Stimulated activated CD4-positive, alpha-beta T cell treated with anti-CD3 and anti-CD28 coated beads, Interleukin-15, amount 100 ng/mL, for 1 hour (primary cell): ENCODE measurements at regions not wholly inside any gene's neighbourhood (a gene's known extent, or its start where the extent isn't known, plus 50 kb on each side); places are given as distances from the start of the nearest gene placed in this dataset.

Source experiments
- DNase-seq, 2 donors: peaks; one replicate each; pipeline ENCODE4 v3.0.0-alpha.2; 2020; ENCODE audit warnings: low read depth in 1 of 2, low spot score in 1 of 2

GRCh38 chr3:102078854-102079808, 229.8 kb downstream of the NFKBIZ start:
- no peak for DNase-seq

- no peak for DNase-seq
These were observed 230.5 kb downstream of the NFKBIZ start for GRCh38 chr3:102079809-102080197.

- DNase-seq = no peak
These were observed 232.4 kb downstream of the NFKBIZ start for GRCh38 chr3:102081572-102082289.

- no peak for DNase-seq
These were observed 234.2 kb downstream of the NFKBIZ start for GRCh38 chr3:102083473-102083872.

GRCh38 chr3:102084006-102084405, 234.7 kb downstream of the NFKBIZ start:
- no peak for DNase-seq

- no peak for DNase-seq
These were observed 235.4 kb downstream of the NFKBIZ start for GRCh38 chr3:102084704-102085103.

GRCh38 chr3:102085431-102086176, 236.3 kb downstream of the NFKBIZ start:
- DNase-seq = no peak

- DNase-seq = no peak
These were observed 237.9 kb downstream of the NFKBIZ start for GRCh38 chr3:102087236-102087635.

GRCh38 chr3:102089239-102089638, 239.9 kb downstream of the NFKBIZ start:
- no peak for DNase-seq

- no peak for DNase-seq
These were observed 240.8 kb downstream of the NFKBIZ start for GRCh38 chr3:102089904-102090720.

GRCh38 chr3:102090721-102091045, 241.4 kb downstream of the NFKBIZ start:
- DNase-seq = no peak

- DNase-seq = no peak
These were observed 242.0 kb downstream of the NFKBIZ start for GRCh38 chr3:102091358-102091757.

- DNase-seq = no peak
These were observed 243.5 kb downstream of the NFKBIZ start for GRCh38 chr3:102092617-102093466.

- no peak for DNase-seq
These were observed 245.2 kb downstream of the NFKBIZ start for GRCh38 chr3:102094506-102094905.

- no peak for DNase-seq
These were observed 246.1 kb downstream of the NFKBIZ start for GRCh38 chr3:102095383-102095782.

- no peak for DNase-seq
These were observed 246.8 kb downstream of the NFKBIZ start for GRCh38 chr3:102096066-102096465.

GRCh38 chr3:102098130-102098885, 249.0 kb downstream of the NFKBIZ start:
- DNase-seq = no peak

GRCh38 chr3:102099913-102100312, 250.6 kb downstream of the NFKBIZ start:
- no peak for DNase-seq

GRCh38 chr3:102102394-102102793, 253.1 kb downstream of the NFKBIZ start:
- no peak for DNase-seq
